ENCODE measurements at regions not wholly inside any gene's neighbourhood (a gene's known extent, or its start where the extent isn't known, plus 50 kb on each side); places are given as distances from the start of the nearest gene placed in this dataset.
"Not testable (repeated sequence)": the region's sequence is repeated elsewhere in the genome, so short reads cannot be mapped to it uniquely, and the experiment has no call there.

- DNase-seq, result no peak
- H4K20me1 ChIP-seq (ENCODE audit: insufficient read depth), result no peaks in the 10 kb centered on the region
- no peaks in the 10 kb centered on the region for H3K79me2 ChIP-seq (ENCODE audit: insufficient read depth)
- TF ChIP-seq EZH2 (IDR thresholded peaks at IDR 0.05; ENCODE audit: insufficient read depth, poor library complexity, severe bottlenecking) (no peak), EZH2phosphoT487 (IDR thresholded peaks at IDR 0.05; ENCODE audit: insufficient read depth, low read depth) (no peak)
- no peaks in the 10 kb centered on the region for H3K36me3 ChIP-seq (ENCODE audit: low read depth)
- no peaks in the 10 kb centered on the region for H3F3A ChIP-seq (ENCODE audit: insufficient read depth)
- peaks cover 11% of the 10 kb centered on the region for H3K9me3 ChIP-seq (ENCODE audit: low read depth)
- in situ Hi-C loops (cut with MboI), result no loop called here
- no peak overlapping the region for H3K27ac ChIP-seq
- H3K27me3 ChIP-seq (replicated peaks; ENCODE audit: insufficient read depth), result no peaks in the 10 kb centered on the region
- H3K4me2 ChIP-seq (ENCODE audit: unreplicated experiment), result no peak overlapping the region
- no peaks in the 10 kb centered on the region for H3K4me1 ChIP-seq (ENCODE audit: insufficient read depth)
- no peak overlapping the region for H2AFZ ChIP-seq
- WGBS, 2 experiments (ENCODE audit: low coverage in 1 of 2, low lambda C conversion rate in 2 of 2, missing lambda C conversion rate in 2 of 2), result 27 to 51% methylated on average over 3 of the region's 3 CpGs
- H3K4me3 ChIP-seq, result no peak overlapping the region
- no peaks in the 10 kb centered on the region for H3K9me2 ChIP-seq (ENCODE audit: insufficient read depth)
- H3K9ac ChIP-seq, result no peak overlapping the region
Observed at GRCh38 chr2:185510060-185510459, 228.5 kb upstream of the FSIP2 start.

- no peak overlapping the region for H3K27ac ChIP-seq
- H3K36me3 ChIP-seq (ENCODE audit: low read depth), result no peaks in the 10 kb centered on the region
- no peaks in the 10 kb centered on the region for H3K79me2 ChIP-seq (ENCODE audit: insufficient read depth)
- WGBS, 2 experiments (ENCODE audit: low coverage in 1 of 2, low lambda C conversion rate in 2 of 2, missing lambda C conversion rate in 2 of 2), result 79 to 85% methylated on average over 2 of the region's 2 CpGs
- in situ Hi-C loops (cut with MboI), result no loop called here
- no peaks in the 10 kb centered on the region for H3F3A ChIP-seq (ENCODE audit: insufficient read depth)
- H2AFZ ChIP-seq, result no peak overlapping the region
- no peak for TF ChIP-seq EZH2 (IDR thresholded peaks at IDR 0.05; ENCODE audit: insufficient read depth, poor library complexity, severe bottlenecking)
- H3K9me3 ChIP-seq (ENCODE audit: low read depth), result peaks cover 11% of the 10 kb centered on the region
- H3K4me1 ChIP-seq (ENCODE audit: insufficient read depth), result no peaks in the 10 kb centered on the region
- H3K4me3 ChIP-seq, result no peak overlapping the region
- no peak for DNase-seq
- no peaks in the 10 kb centered on the region for H3K27me3 ChIP-seq (replicated peaks; ENCODE audit: insufficient read depth)
- H3K9ac ChIP-seq, result no peak overlapping the region
- no peaks in the 10 kb centered on the region for H4K20me1 ChIP-seq (ENCODE audit: insufficient read depth)
- no peak overlapping the region for H3K4me2 ChIP-seq (ENCODE audit: unreplicated experiment)
- H3K9me2 ChIP-seq (ENCODE audit: insufficient read depth), result no peaks in the 10 kb centered on the region
Observed at GRCh38 chr2:185511925-185512324, 226.7 kb upstream of the FSIP2 start.

- H3K36me3 ChIP-seq (ENCODE audit: low read depth), result no peaks in the 10 kb centered on the region
- H3K9me3 ChIP-seq (ENCODE audit: low read depth), result no peaks in the 10 kb centered on the region
- no peaks in the 10 kb centered on the region for H3K4me1 ChIP-seq (ENCODE audit: insufficient read depth)
- WGBS, 2 experiments (ENCODE audit: low coverage in 1 of 2, low lambda C conversion rate in 2 of 2, missing lambda C conversion rate in 2 of 2), result 33 to 39% methylated on average over 6 of the region's 6 CpGs
- no peaks in the 10 kb centered on the region for H3K27me3 ChIP-seq (replicated peaks; ENCODE audit: insufficient read depth)
- H3K9ac ChIP-seq, result no peak overlapping the region
- in situ Hi-C loops (cut with MboI), result no loop called here
- H3K4me2 ChIP-seq (ENCODE audit: unreplicated experiment), result no peak overlapping the region
- no peaks in the 10 kb centered on the region for H4K20me1 ChIP-seq (ENCODE audit: insufficient read depth)
- H2AFZ ChIP-seq, result no peak overlapping the region
- no peaks in the 10 kb centered on the region for H3K79me2 ChIP-seq (ENCODE audit: insufficient read depth)
- no peak overlapping the region for H3K27ac ChIP-seq
- no peaks in the 10 kb centered on the region for H3K9me2 ChIP-seq (ENCODE audit: insufficient read depth)
- no peak for DNase-seq
- TF ChIP-seq EZH2 (IDR thresholded peaks at IDR 0.05; ENCODE audit: insufficient read depth, poor library complexity, severe bottlenecking) (no peak), EZH2phosphoT487 (IDR thresholded peaks at IDR 0.05; ENCODE audit: insufficient read depth, low read depth) (no peak)
- H3K4me3 ChIP-seq, result no peak overlapping the region
- no peaks in the 10 kb centered on the region for H3F3A ChIP-seq (ENCODE audit: insufficient read depth)
Observed at GRCh38 chr2:185522472-185522871, 216.1 kb upstream of the FSIP2 start.

GRCh38 chr2:185524242-185524641 is 214.4 kb upstream of the FSIP2 start:
- H3K9me2 ChIP-seq (ENCODE audit: insufficient read depth); H4K20me1 ChIP-seq (ENCODE audit: insufficient read depth); H3K9me3 ChIP-seq (ENCODE audit: low read depth); H3K79me2 ChIP-seq (ENCODE audit: insufficient read depth); H3K27ac ChIP-seq; H3K4me2 ChIP-seq (ENCODE audit: unreplicated experiment); H3K4me1 ChIP-seq (ENCODE audit: insufficient read depth); DNase-seq; H3K36me3 ChIP-seq (ENCODE audit: low read depth); H3K27me3 ChIP-seq (replicated peaks; ENCODE audit: insufficient read depth); H3K9ac ChIP-seq; H3F3A ChIP-seq (ENCODE audit: insufficient read depth); H2AFZ ChIP-seq; in situ Hi-C loops (cut with MboI); H3K4me3 ChIP-seq: not testable (repeated sequence)
- 14 to 27% methylated on average over 2 of the region's 2 CpGs for WGBS, 2 experiments (ENCODE audit: low coverage in 1 of 2, low lambda C conversion rate in 2 of 2, missing lambda C conversion rate in 2 of 2)

DNA sequence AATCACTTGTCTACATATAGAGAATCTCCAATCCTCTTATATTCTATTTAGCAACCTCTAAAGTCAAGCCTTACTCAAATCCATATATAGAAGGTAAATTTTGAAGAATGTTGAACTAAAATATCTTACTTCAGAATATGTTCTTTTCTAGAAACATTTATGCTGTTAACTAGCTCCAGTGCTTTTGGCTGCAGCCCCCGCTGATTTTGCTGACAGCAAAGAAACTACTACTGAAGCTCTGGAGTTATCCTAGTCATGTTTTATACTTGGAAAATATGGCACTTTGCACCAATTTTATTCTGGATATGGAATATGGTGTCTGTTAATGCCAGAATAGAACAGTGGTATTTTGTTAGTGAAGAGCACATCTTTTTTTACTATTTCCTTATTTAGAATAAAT is 212.4 kb upstream of the FSIP2 start:
- no peaks in the 10 kb centered on the region for H3K36me3 ChIP-seq (ENCODE audit: low read depth)
- no peaks in the 10 kb centered on the region for H3K9me2 ChIP-seq (ENCODE audit: insufficient read depth)
- H3K4me3 ChIP-seq, result no peak overlapping the region
- H3F3A ChIP-seq (ENCODE audit: insufficient read depth), result no peaks in the 10 kb centered on the region
- H3K4me1 ChIP-seq (ENCODE audit: insufficient read depth), result no peaks in the 10 kb centered on the region
- H3K4me2 ChIP-seq (ENCODE audit: unreplicated experiment), result no peak overlapping the region
- TF ChIP-seq EZH2phosphoT487 (IDR thresholded peaks at IDR 0.05; ENCODE audit: insufficient read depth, low read depth) (no peak), EZH2 (IDR thresholded peaks at IDR 0.05; ENCODE audit: insufficient read depth, poor library complexity, severe bottlenecking) (no peak)
- no peaks in the 10 kb centered on the region for H3K9me3 ChIP-seq (ENCODE audit: low read depth)
- 0 to 3% methylated on average over 1 of the region's 1 CpG for WGBS, 2 experiments (ENCODE audit: low coverage in 1 of 2, low lambda C conversion rate in 2 of 2, missing lambda C conversion rate in 2 of 2)
- H3K27me3 ChIP-seq (replicated peaks; ENCODE audit: insufficient read depth), result no peaks in the 10 kb centered on the region
- no peak for DNase-seq
- no peaks in the 10 kb centered on the region for H3K79me2 ChIP-seq (ENCODE audit: insufficient read depth)
- in situ Hi-C loops (cut with MboI), result no loop called here
- no peaks in the 10 kb centered on the region for H4K20me1 ChIP-seq (ENCODE audit: insufficient read depth)
- H2AFZ ChIP-seq, result no peak overlapping the region
- H3K9ac ChIP-seq, result no peak overlapping the region
- H3K27ac ChIP-seq, result no peak overlapping the region

All from GM23248 (cell line).